ENCODE measurements at regions not wholly inside any gene's neighbourhood (a gene's known extent, or its start where the extent isn't known, plus 50 kb on each side); places are given as distances from the start of the nearest gene placed in this dataset.
"Not testable (repeated sequence)": the region's sequence is repeated elsewhere in the genome, so short reads cannot be mapped to it uniquely, and the experiment has no call there.

DNA sequence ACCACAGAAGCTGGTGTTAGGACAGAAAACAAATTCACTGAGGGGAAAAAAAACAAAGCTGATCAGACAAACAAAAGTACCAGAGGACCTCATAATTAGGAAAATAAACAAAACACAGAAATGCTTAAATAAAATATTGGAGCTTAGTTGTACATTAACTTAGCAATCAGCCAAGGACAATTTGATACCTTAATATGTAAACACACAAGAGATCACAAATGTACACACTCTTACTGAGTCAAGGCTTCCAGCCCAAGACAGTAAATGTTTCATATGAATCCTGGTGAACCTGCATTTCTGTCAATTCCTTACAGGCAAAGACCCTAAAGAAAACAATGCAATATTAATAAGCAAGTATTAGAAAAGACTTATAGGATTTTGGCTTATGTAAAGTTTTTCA is 62.0 kb upstream of the SPTLC3 start:
- no peak for DNase-seq
- no peaks in the 10 kb centered on the region for H3K4me1 ChIP-seq
- no peaks in the 10 kb centered on the region for H3K27me3 ChIP-seq
- intact Hi-C loops (cut with DNase I) = no loop called here
- TF ChIP-seq, protein P1, sequence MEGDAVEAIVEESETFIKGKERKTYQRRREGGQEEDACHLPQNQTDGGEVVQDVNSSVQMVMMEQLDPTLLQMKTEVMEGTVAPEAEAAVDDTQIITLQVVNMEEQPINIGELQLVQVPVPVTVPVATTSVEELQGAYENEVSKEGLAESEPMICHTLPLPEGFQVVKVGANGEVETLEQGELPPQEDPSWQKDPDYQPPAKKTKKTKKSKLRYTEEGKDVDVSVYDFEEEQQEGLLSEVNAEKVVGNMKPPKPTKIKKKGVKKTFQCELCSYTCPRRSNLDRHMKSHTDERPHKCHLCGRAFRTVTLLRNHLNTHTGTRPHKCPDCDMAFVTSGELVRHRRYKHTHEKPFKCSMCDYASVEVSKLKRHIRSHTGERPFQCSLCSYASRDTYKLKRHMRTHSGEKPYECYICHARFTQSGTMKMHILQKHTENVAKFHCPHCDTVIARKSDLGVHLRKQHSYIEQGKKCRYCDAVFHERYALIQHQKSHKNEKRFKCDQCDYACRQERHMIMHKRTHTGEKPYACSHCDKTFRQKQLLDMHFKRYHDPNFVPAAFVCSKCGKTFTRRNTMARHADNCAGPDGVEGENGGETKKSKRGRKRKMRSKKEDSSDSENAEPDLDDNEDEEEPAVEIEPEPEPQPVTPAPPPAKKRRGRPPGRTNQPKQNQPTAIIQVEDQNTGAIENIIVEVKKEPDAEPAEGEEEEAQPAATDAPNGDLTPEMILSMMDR (IDR thresholded peaks at IDR 0.05) = no peak
- TF ChIP-seq POLR2A (IDR thresholded peaks at IDR 0.05) = no peak
- no peak overlapping the region for H3K4me3 ChIP-seq
- no peaks in the 10 kb centered on the region for H3K36me3 ChIP-seq
- no peak overlapping the region for H3K27ac ChIP-seq
- H3K9me3 ChIP-seq = no peaks in the 10 kb centered on the region

DNA sequence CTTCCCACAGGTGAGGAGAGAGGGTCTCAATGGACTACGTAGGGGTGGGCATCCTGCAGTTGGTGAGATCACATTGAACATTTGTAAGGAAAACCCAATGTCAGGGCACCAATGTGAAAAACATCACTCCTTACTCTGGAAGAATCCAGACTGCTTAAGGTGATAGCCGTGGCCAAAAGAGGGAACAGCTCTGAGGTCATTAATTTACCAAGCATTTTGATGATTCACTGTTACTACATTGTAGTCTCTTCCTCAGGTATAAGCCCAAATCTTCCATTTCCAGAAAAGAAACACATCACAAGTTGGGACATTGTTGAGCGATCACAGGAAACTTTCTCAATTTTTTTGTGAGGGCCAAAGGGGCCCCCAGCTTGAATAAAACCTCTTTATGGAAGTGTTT is 61.1 kb upstream of the SPTLC3 start:
- DNase-seq = no peak
- no peak overlapping the region for H3K4me3 ChIP-seq

DNA sequence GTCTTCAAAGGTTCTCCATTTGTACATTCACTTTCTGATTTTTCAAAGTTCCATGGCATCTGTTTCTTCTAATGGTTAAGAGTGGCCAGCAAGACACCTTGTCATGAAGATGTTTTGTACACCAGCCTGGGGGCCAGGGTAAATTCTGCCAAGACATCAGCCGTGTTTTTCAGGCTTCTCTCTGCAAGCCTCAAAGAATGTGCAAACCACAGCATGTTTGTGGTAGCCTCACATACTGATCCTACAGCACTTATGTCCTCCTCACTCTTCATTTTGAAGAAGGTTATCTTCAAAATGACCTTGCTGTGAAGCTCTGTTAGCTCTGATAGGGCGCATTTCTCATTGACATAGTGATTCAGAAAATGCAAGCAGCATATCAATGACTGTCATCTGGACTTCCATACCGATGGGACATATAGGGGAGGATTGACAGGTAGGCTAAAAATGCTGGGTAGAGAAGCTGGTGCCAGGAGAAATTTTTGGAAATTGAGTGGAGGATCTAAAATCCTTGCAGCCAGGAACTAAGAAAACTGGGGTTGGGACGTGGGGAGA is 59.3 kb upstream of the SPTLC3 start:
- Histone ChIP-seq H3K27ac (no peak overlapping the region), H3K36me3 (no peaks in the 10 kb centered on the region), H3K27me3 (no peaks in the 10 kb centered on the region), H3K4me3 (no peak overlapping the region), H3K4me1 (no peaks in the 10 kb centered on the region), H3K9me3 (no peaks in the 10 kb centered on the region)
- 59 to 76% methylated on average over 4 of the region's 4 CpGs for WGBS, 2 donors
- TF ChIP-seq, protein P1 (IDR thresholded peaks at IDR 0.05) = no peak
- TF ChIP-seq POLR2A (IDR thresholded peaks at IDR 0.05) = no peak
- intact Hi-C loops (cut with DNase I) = no loop called here
- no peak for DNase-seq

More for the DNA sequence above, 61.1 kb upstream of the SPTLC3 start:
- no peak overlapping the region for H3K27ac ChIP-seq
- WGBS, 2 donors = 65 to 84% methylated on average over 3 of the region's 3 CpGs
- intact Hi-C loops (cut with DNase I) = no loop called here
- H3K4me1 ChIP-seq = no peaks in the 10 kb centered on the region
- TF ChIP-seq, protein P1 (IDR thresholded peaks at IDR 0.05) = no peak
- no peak for TF ChIP-seq POLR2A (IDR thresholded peaks at IDR 0.05)
- H3K9me3 ChIP-seq = no peaks in the 10 kb centered on the region
- H3K36me3 ChIP-seq = no peaks in the 10 kb centered on the region
- H3K27me3 ChIP-seq = no peaks in the 10 kb centered on the region

DNA sequence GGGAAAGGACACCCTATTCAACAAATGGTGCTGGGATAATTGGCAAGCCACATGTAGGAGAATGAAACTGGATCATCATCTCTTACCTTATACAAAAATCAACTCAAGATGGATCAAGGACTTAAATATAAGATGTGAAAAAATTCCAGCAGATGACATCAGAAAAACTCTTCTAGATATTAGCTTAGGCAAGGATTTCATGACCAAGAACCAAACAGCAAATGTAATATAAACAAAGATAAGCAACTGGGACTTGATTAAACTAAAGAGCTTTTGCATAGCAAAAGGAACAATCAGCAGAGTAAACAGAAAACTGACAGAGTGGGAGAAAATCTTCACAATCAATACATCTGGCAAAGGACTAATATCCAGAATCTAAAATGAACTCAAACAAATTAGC is 54.5 kb upstream of the SPTLC3 start:
- intact Hi-C loops (cut with DNase I) = not testable (repeated sequence)

DNA sequence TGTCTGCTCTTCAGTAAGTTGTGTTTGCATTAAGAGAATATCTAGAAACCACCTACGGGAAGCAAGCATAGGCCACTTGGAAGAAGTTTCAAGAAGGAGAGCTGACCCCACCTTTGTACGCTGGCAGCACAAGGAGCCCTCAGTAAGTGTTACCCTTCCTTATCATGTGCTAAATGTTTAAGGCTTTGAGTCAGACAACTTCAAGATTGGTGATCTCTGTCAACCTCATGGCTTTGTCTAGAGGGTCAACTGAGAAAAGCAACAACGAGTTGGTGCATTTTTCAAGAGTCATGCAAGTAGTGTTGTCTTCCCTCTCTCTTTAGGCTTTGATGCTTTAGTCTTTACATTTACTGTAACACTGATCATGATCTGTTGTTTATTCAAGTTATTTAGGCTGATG is 53.2 kb upstream of the SPTLC3 start:
- H3K36me3 ChIP-seq = no peaks in the 10 kb centered on the region
- TF ChIP-seq, protein P1 (IDR thresholded peaks at IDR 0.05) = no peak
- no peak for TF ChIP-seq POLR2A (IDR thresholded peaks at IDR 0.05)
- no peaks in the 10 kb centered on the region for H3K4me1 ChIP-seq
- no peak for DNase-seq
- intact Hi-C loops (cut with DNase I) = no loop called here
- no peak overlapping the region for H3K27ac ChIP-seq
- no peaks in the 10 kb centered on the region for H3K9me3 ChIP-seq
- H3K27me3 ChIP-seq = no peaks in the 10 kb centered on the region
- WGBS, 2 donors = 68 to 69% methylated on average over 3 of the region's 3 CpGs
- no peak overlapping the region for H3K4me3 ChIP-seq

More for the DNA sequence above, 54.5 kb upstream of the SPTLC3 start:
- H3K27ac ChIP-seq, DNase-seq, H3K36me3 ChIP-seq, H3K9me3 ChIP-seq, H3K4me3 ChIP-seq, H3K27me3 ChIP-seq, H3K4me1 ChIP-seq: not testable (repeated sequence)

DNA sequence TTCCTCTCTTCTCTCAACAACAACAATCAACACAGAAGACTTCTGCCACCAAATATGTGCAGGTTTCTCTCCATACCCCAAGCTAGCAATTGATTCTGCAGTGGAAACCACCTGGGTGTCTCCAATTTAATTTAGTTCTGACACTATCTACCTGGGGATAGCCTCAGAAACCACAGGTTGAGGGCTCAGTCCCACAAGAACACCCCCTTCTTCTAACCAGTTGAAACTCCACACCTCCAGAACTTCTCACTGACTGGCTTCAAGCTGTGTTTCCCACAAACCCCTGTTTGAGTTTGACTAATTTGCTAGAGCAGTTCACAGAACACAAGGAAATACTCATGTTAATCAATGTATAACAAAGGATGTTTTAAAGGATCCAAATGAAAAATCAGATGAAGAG is 52.5 kb upstream of the SPTLC3 start:
- intact Hi-C loops (cut with DNase I) = no loop called here
- no peaks in the 10 kb centered on the region for H3K36me3 ChIP-seq

More for the DNA sequence above, 52.5 kb upstream of the SPTLC3 start:
- no peaks in the 10 kb centered on the region for H3K4me1 ChIP-seq
- no peak overlapping the region for H3K27ac ChIP-seq
- no peaks in the 10 kb centered on the region for H3K27me3 ChIP-seq
- no peak overlapping the region for H3K4me3 ChIP-seq
- DNase-seq = no peak
- TF ChIP-seq, protein P1 (IDR thresholded peaks at IDR 0.05) = no peak
- TF ChIP-seq POLR2A (IDR thresholded peaks at IDR 0.05) = no peak
- H3K9me3 ChIP-seq = no peaks in the 10 kb centered on the region
